Stomach (tissue), 8 donors: ENCODE measurements at regions not wholly inside any gene's neighbourhood (a gene's known extent, or its start where the extent isn't known, plus 50 kb on each side); places are given as distances from the start of the nearest gene placed in this dataset.
A peak's percentile ranks its signal among the peaks of the same experiment; 100 is the strongest.

Experiments
- DNase-seq, 2 donors: peaks; one replicate each; pipeline versions ENCODE4 v3.0.0 to v3.0.0-alpha.2; 2013 to 2019
- H3K27ac ChIP-seq, 5 donors: fragments of 200-600 bp in 4 of 5; sonication (generic) in 4 of 5; one replicate each; pipeline ENCODE4 v1.5.1; 2013 to 2019; ENCODE audit warnings: mild to moderate bottlenecking in 1 of 5, moderate library complexity in 1 of 5
- H3K27me3 ChIP-seq, 3 donors: fragments of 200-600 bp; sonication (generic); one replicate each; pipeline ENCODE4 v1.5.1; 2017 to 2019; ENCODE audit warnings: mixed run types in 1 of 3
- H3K36me3 ChIP-seq, 4 donors: fragments of 200-600 bp; sonication (generic); 1 replicate in 3 of 4; 2 replicates in 1 of 4; pipeline ENCODE4 v1.5.1; 2016 to 2019
- H3K4me1 ChIP-seq, 4 donors: fragments of 200-600 bp; sonication (generic); one replicate each; pipeline ENCODE4 v1.5.1; 2016 to 2019
- H3K4me3 ChIP-seq, 4 donors: fragments of 200-600 bp; sonication (generic) in 3 of 4; one replicate each; pipeline ENCODE4 v1.5.1; 2016 to 2019; ENCODE audit warnings: mild to moderate bottlenecking in 1 of 4
- H3K9me3 ChIP-seq, 4 donors: fragments of 200-600 bp; sonication (generic); one replicate each; pipeline ENCODE4 v1.5.1; 2016 to 2019
- EP300 ChIP-seq: sonication (generic); formaldehyde crosslinking; IDR thresholded peaks from one replicate; pipeline ENCODE4 v1.6.1; 2017; ENCODE audit warnings: antibody characterized with exemption
- POLR2A ChIP-seq, 4 donors: fragments of 450-650 bp; IDR thresholded peaks; one replicate each; pipeline ENCODE4 v1.6.1; 2016; ENCODE audit warnings: antibody characterized with exemption in 4 of 4, control low read depth in 2 of 4, mild to moderate bottlenecking in 1 of 4, moderate library complexity in 1 of 4
- POLR2AphosphoS5 ChIP-seq, 3 donors: sonication (generic); formaldehyde crosslinking; IDR thresholded peaks; one replicate each; pipeline ENCODE4 v1.6.1; 2016; ENCODE audit warnings: antibody characterized with exemption in 3 of 3
- WGBS, 5 donors: extraction: QIAGEN DNeasy Blood & Tissue Kit in 3 of 5; methylation state at CpG; one replicate each; pipeline versions ENCODE4 v1.1.5 to v1.1.7; 2013 to 2018; 5-methylcytosine and 5-hydroxymethylcytosine counted together
- intact Hi-C: fragments of 100-400 bp; cut with DNase I; formaldehyde crosslinking; loops from one replicate; pipeline ENCODE4 v1.15.1; 2023; ENCODE audit warnings: low total_unique reads
- TF ChIP-seq, protein P1 (sequence below), 7 experiments: fragments of 450-650 bp in 4 of 7; fragments of 200-600 bp in 3 of 7; sonication (generic) in 3 of 7; IDR thresholded peaks; one replicate each; pipeline ENCODE4 v1.5.1; 2016 to 2019; ENCODE audit warnings: antibody characterized with exemption in 7 of 7, control low read depth in 2 of 7, mild to moderate bottlenecking in 1 of 7
- donor health status: healthy with polysubstance abuse.
- donor health status: Bipolar disorder and iron deficiency.
- donor health status: healthy.

GRCh38 chr12:42976122-42976521 is 386.6 kb upstream of the PRICKLE1 start:
- TF ChIP-seq POLR2AphosphoS5 (IDR thresholded peaks at IDR 0.05), result no peak
- TF ChIP-seq, protein P1, sequence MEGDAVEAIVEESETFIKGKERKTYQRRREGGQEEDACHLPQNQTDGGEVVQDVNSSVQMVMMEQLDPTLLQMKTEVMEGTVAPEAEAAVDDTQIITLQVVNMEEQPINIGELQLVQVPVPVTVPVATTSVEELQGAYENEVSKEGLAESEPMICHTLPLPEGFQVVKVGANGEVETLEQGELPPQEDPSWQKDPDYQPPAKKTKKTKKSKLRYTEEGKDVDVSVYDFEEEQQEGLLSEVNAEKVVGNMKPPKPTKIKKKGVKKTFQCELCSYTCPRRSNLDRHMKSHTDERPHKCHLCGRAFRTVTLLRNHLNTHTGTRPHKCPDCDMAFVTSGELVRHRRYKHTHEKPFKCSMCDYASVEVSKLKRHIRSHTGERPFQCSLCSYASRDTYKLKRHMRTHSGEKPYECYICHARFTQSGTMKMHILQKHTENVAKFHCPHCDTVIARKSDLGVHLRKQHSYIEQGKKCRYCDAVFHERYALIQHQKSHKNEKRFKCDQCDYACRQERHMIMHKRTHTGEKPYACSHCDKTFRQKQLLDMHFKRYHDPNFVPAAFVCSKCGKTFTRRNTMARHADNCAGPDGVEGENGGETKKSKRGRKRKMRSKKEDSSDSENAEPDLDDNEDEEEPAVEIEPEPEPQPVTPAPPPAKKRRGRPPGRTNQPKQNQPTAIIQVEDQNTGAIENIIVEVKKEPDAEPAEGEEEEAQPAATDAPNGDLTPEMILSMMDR (IDR thresholded peaks at IDR 0.05), result no peak
- TF ChIP-seq POLR2A (IDR thresholded peaks at IDR 0.05), result no peak
- TF ChIP-seq EP300, result no peak
- no peak for DNase-seq
- H3K4me3 ChIP-seq, result no peak overlapping the region
- no peaks in the 10 kb centered on the region for H3K36me3 ChIP-seq
- intact Hi-C loops, result no loop called here
- no peak overlapping the region for H3K27ac ChIP-seq
- H3K27me3 ChIP-seq, result no peaks in the 10 kb centered on the region
- H3K4me1 ChIP-seq, result no peaks in the 10 kb centered on the region
- WGBS, 5 donors, result 86 to 93% (median 92%) methylated on average over 3 of the region's 3 CpGs
- H3K9me3 ChIP-seq, result no peaks in the 10 kb centered on the region

GRCh38 chr12:42969355-42969754 is 379.8 kb upstream of the PRICKLE1 start:
- Histone ChIP-seq H3K27me3 (no peaks in the 10 kb centered on the region), H3K9me3 (no peaks in the 10 kb centered on the region), H3K36me3 (no peaks in the 10 kb centered on the region), H3K27ac (no peak overlapping the region), H3K4me3 (no peak overlapping the region), H3K4me1 (peaks cover 0 to 5% (median 0%) of the 10 kb centered on the region in 4 donors)
- TF ChIP-seq POLR2A (IDR thresholded peaks at IDR 0.05), result no peak
- DNase-seq, result peak in 1 of 2 donors; percentile 34
- intact Hi-C loops, result no loop called here
- WGBS, 5 donors, result 42 to 76% (median 66%) methylated on average over 5 of the region's 5 CpGs

GRCh38 chr12:42968426-42968825 is 378.9 kb upstream of the PRICKLE1 start:
- peaks cover 0 to 5% (median 0%) of the 10 kb centered on the region in 4 donors for H3K4me1 ChIP-seq
- no peak overlapping the region for H3K4me3 ChIP-seq
- intact Hi-C loops, result no loop called here
- no peaks in the 10 kb centered on the region for H3K27me3 ChIP-seq
- H3K36me3 ChIP-seq, result no peaks in the 10 kb centered on the region
- WGBS, 5 donors, result 40 to 60% (median 48%) methylated on average over 1 of the region's 1 CpG
- no peaks in the 10 kb centered on the region for H3K9me3 ChIP-seq
- no peak for TF ChIP-seq POLR2AphosphoS5 (IDR thresholded peaks at IDR 0.05)
- no peak overlapping the region for H3K27ac ChIP-seq
- no peak for DNase-seq

- no peak overlapping the region for H3K4me3 ChIP-seq
- peaks cover 0 to 5% (median 0%) of the 10 kb centered on the region in 4 donors for H3K4me1 ChIP-seq
- intact Hi-C loops, result no loop called here
- no peak for DNase-seq
- H3K27ac ChIP-seq, result no peak overlapping the region
- H3K36me3 ChIP-seq, result no peaks in the 10 kb centered on the region
- no peaks in the 10 kb centered on the region for H3K9me3 ChIP-seq
- TF ChIP-seq EP300 (no peak), POLR2AphosphoS5 (IDR thresholded peaks at IDR 0.05) (no peak), POLR2A (IDR thresholded peaks at IDR 0.05) (no peak)
- TF ChIP-seq, protein P1 (IDR thresholded peaks at IDR 0.05), result no peak
- H3K27me3 ChIP-seq, result no peaks in the 10 kb centered on the region
- 50 to 69% (median 55%) methylated on average over 3 of the region's 3 CpGs for WGBS, 5 donors
Measured at GRCh38 chr12:42967850-42968249, 378.3 kb upstream of the PRICKLE1 start.

DNA sequence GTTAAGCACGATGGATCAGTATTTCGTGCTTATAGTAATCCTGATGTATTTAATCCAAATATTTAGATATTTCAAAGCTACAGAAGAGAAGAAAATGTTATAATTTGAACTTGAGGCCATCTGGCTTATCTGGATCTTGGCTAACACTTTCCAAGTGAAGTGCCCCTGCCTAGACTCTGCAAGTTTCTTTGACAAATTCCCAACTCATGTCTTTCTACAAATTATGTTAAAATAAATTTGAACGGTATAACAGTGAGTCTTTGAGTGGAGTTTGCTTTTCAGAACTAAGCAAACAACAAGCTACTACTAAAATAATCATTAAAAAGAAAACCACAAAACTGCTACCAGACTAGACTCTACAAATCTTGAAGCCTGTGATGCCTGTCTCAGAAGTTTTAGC is 374.4 kb upstream of the PRICKLE1 start:
- no peak overlapping the region for H3K4me3 ChIP-seq
- no peaks in the 10 kb centered on the region for H3K9me3 ChIP-seq
- H3K4me1 ChIP-seq, result no peaks in the 10 kb centered on the region
- TF ChIP-seq, protein P1 (IDR thresholded peaks at IDR 0.05), result no peak
- no peak for TF ChIP-seq POLR2AphosphoS5 (IDR thresholded peaks at IDR 0.05)
- no peak for TF ChIP-seq EP300
- TF ChIP-seq POLR2A (IDR thresholded peaks at IDR 0.05), result no peak
- H3K27me3 ChIP-seq, result no peaks in the 10 kb centered on the region
- WGBS, 5 donors, result 29 to 44% (median 39%) methylated on average over 3 of the region's 3 CpGs
- no peak for DNase-seq
- intact Hi-C loops, result no loop called here
- no peaks in the 10 kb centered on the region for H3K36me3 ChIP-seq
- no peak overlapping the region for H3K27ac ChIP-seq
